ENCODE measurements at regions not wholly inside any gene's neighbourhood (a gene's known extent, or its start where the extent isn't known, plus 50 kb on each side); places are given as distances from the start of the nearest gene placed in this dataset.

- TF ChIP-seq POLR2AphosphoS5 (IDR thresholded peaks at IDR 0.05; ENCODE audit: insufficient read depth in 1 of 2, low read depth in 1 of 2) (no peak), CTCF (IDR thresholded peaks at IDR 0.05) (no peak), POLR2A (IDR thresholded peaks at IDR 0.05) (no peak)
Observed at GRCh38 chr10:2890093-2890492, 177.3 kb upstream of the PFKP start.
